Keratinocyte (primary cell): ENCODE measurements at regions not wholly inside any gene's neighbourhood (a gene's known extent, or its start where the extent isn't known, plus 50 kb on each side); places are given as distances from the start of the nearest gene placed in this dataset.

Experiments
- DNase-seq: peaks from one replicate; pipeline ENCODE4 v3.0.0-alpha.2; 2011; ENCODE audit warnings: low read depth, missing footprints, low spot score
- FAIRE-seq: peaks from 2 replicates; lab custom pipeline; 2011; peaks lifted over from hg19 to GRCh38; lab: Jason Lieb, UNC
- H2AFZ ChIP-seq: 2 replicates; pipeline ENCODE4 v1.6.0; 2012; ENCODE audit warnings: low read length, control low read depth, inconsistent platforms; ENCODE audit not compliant: control insufficient read depth
- H3K27ac ChIP-seq: 2 replicates; pipeline ENCODE4 v1.5.1; 2011; ENCODE audit warnings: low read length; ENCODE audit not compliant: control insufficient read depth, insufficient read depth
- H3K27me3 ChIP-seq: 3 replicates; pipeline ENCODE4 v1.6.0; 2011; ENCODE audit warnings: low read length; ENCODE audit not compliant: control insufficient read depth, insufficient read depth; ENCODE audit errors: extremely low read depth
- H3K36me3 ChIP-seq, 2 experiments: 2 replicates in 1 of 2; 3 replicates in 1 of 2; pipeline ENCODE4 v1.5.1; 2011; ENCODE audit warnings: low read length in 2 of 2, mild to moderate bottlenecking in 1 of 2; ENCODE audit not compliant: control insufficient read depth in 2 of 2, insufficient read depth in 2 of 2; ENCODE audit errors: extremely low read depth in 1 of 2
- H3K4me1 ChIP-seq: 3 replicates; pipeline ENCODE4 v1.5.1; 2011; ENCODE audit warnings: low read length; ENCODE audit not compliant: control insufficient read depth, insufficient read depth; ENCODE audit errors: extremely low read depth
- H3K4me2 ChIP-seq: 3 replicates; pipeline ENCODE4 v1.6.0; 2011; ENCODE audit warnings: low read depth, low read length; ENCODE audit not compliant: control insufficient read depth, insufficient read depth; ENCODE audit errors: extremely low read depth
- H3K4me3 ChIP-seq, 3 experiments: fragments of 200-600 bp in 1 of 3; sonication (generic) in 1 of 3; 2 replicates in 2 of 3; 3 replicates in 1 of 3; pipeline ENCODE4 v1.5.1; 2011 to 2016; ENCODE audit warnings: low read length in 3 of 3, mild to moderate bottlenecking in 3 of 3, control low read depth in 2 of 3, inconsistent platforms in 1 of 3, low read depth in 1 of 3, mixed read lengths in 1 of 3, mixed run types in 1 of 3, moderate library complexity in 1 of 3; ENCODE audit not compliant: control insufficient read depth in 2 of 3, insufficient read depth in 2 of 3; ENCODE audit errors: extremely low read depth in 1 of 3
- H3K79me2 ChIP-seq: 2 replicates; pipeline ENCODE4 v1.6.0; 2012; ENCODE audit warnings: low read length; ENCODE audit not compliant: control insufficient read depth, insufficient read depth
- H3K9ac ChIP-seq: 3 replicates; pipeline ENCODE4 v1.6.0; 2011; ENCODE audit warnings: low read length; ENCODE audit not compliant: control insufficient read depth, insufficient read depth; ENCODE audit errors: extremely low read depth
- H3K9me1 ChIP-seq: 3 replicates; pipeline ENCODE4 v1.6.0; 2011; ENCODE audit warnings: low read length; ENCODE audit not compliant: control insufficient read depth, insufficient read depth; ENCODE audit errors: extremely low read depth
- H3K9me3 ChIP-seq: 2 replicates; pipeline ENCODE4 v1.5.1; 2012; ENCODE audit warnings: low read depth, low read length; ENCODE audit not compliant: control insufficient read depth
- H4K20me1 ChIP-seq: 3 replicates; pipeline ENCODE4 v1.6.0; 2011; ENCODE audit warnings: low read length; ENCODE audit not compliant: control insufficient read depth, insufficient read depth; ENCODE audit errors: extremely low read depth
- CTCF ChIP-seq, 3 experiments: IDR thresholded peaks in 1 of 3; conservative IDR thresholded peaks in 1 of 3; optimal IDR thresholded peaks in 1 of 3; 2 replicates in 2 of 3; 3 replicates in 1 of 3; pipeline versions ENCODE3 to v1.5.1; 2011; ENCODE audit warnings: low read length in 3 of 3, mild to moderate bottlenecking in 3 of 3, moderate library complexity in 2 of 3, control low read depth in 1 of 3, inconsistent platforms in 1 of 3; ENCODE audit not compliant: insufficient read depth in 2 of 3; ENCODE audit errors: extremely low read depth in 1 of 3
- EZH2 ChIP-seq: IDR thresholded peaks from one replicate; pipeline ENCODE4 v1.6.1; 2012; ENCODE audit warnings: inconsistent platforms, mild to moderate bottlenecking, low read length, moderate library complexity
- dilution Hi-C: fragments of 300-500 bp; cut with MboI; formaldehyde crosslinking; loops from one replicate; pipeline ENCODE4 v1.7.0; 2020; ENCODE audit warnings: low sequenced_read_pairs; ENCODE audit not compliant: extremely low pct_ligation_motif_present

GRCh38 chr2:62337403-62337802 lies 141.5 kb downstream of the B3GNT2 start:
- Histone ChIP-seq H4K20me1 (no peaks in the 10 kb centered on the region), H3K4me2 (no peak overlapping the region), H3K79me2 (no peaks in the 10 kb centered on the region), H3K27me3 (no peaks in the 10 kb centered on the region), H3K9me1 (no peaks in the 10 kb centered on the region), H3K9me3 (no peaks in the 10 kb centered on the region), H3K4me3 (no peak overlapping the region), H3K36me3 (no peaks in the 10 kb centered on the region), H3K4me1 (no peaks in the 10 kb centered on the region), H3K27ac (no peak overlapping the region), H3K9ac (no peak overlapping the region), H2AFZ (no peak overlapping the region)
- FAIRE-seq (no peak), DNase-seq (no peak)
- no peak for TF ChIP-seq EZH2
- dilution Hi-C loops, result no loop called here

GRCh38 chr2:62335612-62336011 lies 139.7 kb downstream of the B3GNT2 start:
- dilution Hi-C loops, result no loop called here

More at GRCh38 chr2:62335612-62336011, 139.7 kb downstream of the B3GNT2 start:
- H3K9me1 ChIP-seq, result no peaks in the 10 kb centered on the region
- FAIRE-seq, result no peak
- no peak overlapping the region for H3K4me3 ChIP-seq
- H3K79me2 ChIP-seq, result no peaks in the 10 kb centered on the region
- TF ChIP-seq CTCF (optimal IDR thresholded peaks at IDR 0.05 in 1 of 3, IDR thresholded peaks at IDR 0.05 in 1 of 3, conservative IDR thresholded peaks at IDR 0.05 in 1 of 3; ENCODE audit: extremely low read depth in 1 of 3, insufficient read depth in 2 of 3, low read length in 3 of 3) (no peak), EZH2 (no peak)
- H3K36me3 ChIP-seq, result no peaks in the 10 kb centered on the region
- no peaks in the 10 kb centered on the region for H3K4me1 ChIP-seq
- H4K20me1 ChIP-seq, result no peaks in the 10 kb centered on the region
- H3K9me3 ChIP-seq, result no peaks in the 10 kb centered on the region
- H2AFZ ChIP-seq, result no peak overlapping the region
- no peak for DNase-seq
- no peak overlapping the region for H3K27ac ChIP-seq
- H3K4me2 ChIP-seq, result no peak overlapping the region
- H3K27me3 ChIP-seq, result no peaks in the 10 kb centered on the region
- no peak overlapping the region for H3K9ac ChIP-seq
